Natural killer cell treated with Interleukin-12 subunit alpha and Interleukin-12 subunit beta and Interleukin-15 and Interleukin-18, amount 100 ng/mL, for 72 hours (primary cell): ENCODE measurements at regions not wholly inside any gene's neighbourhood (a gene's known extent, or its start where the extent isn't known, plus 50 kb on each side); places are given as distances from the start of the nearest gene placed in this dataset.

Experiments used
- ATAC-seq, 2 donors: fragments of 150-1000 bp; cut with Tn5 transposase in 1 of 2; sonication (Bioruptor Pico), chemical (Tn5 transposase) in 1 of 2; 2 replicates each; pipeline ENCODE4 v1.10.0; 2021
- DNase-seq: peaks from one replicate; pipeline ENCODE4 v3.0.0; 2022; ENCODE audit warnings: low spot score
- H3K27ac Mint-ChIP-seq, 2 donors: 1 replicate in 1 of 2; 2 replicates in 1 of 2; pipeline ENCODE4 v1.8.0; 2022; ENCODE audit warnings: mixed read lengths in 2 of 2, mild to moderate bottlenecking in 1 of 2, moderate library complexity in 1 of 2
- H3K27me3 Mint-ChIP-seq, 2 donors: 1 replicate in 1 of 2; 2 replicates in 1 of 2; pipeline ENCODE4 v1.8.0; 2022; ENCODE audit warnings: mixed read lengths in 2 of 2
- H3K36me3 Mint-ChIP-seq: one replicate; pipeline ENCODE4 v1.8.0; 2022; ENCODE audit warnings: mixed read lengths
- H3K4me1 Mint-ChIP-seq, 2 donors: 1 replicate in 1 of 2; 2 replicates in 1 of 2; pipeline ENCODE4 v1.8.0; 2022; ENCODE audit warnings: low read depth in 2 of 2, mixed read lengths in 2 of 2, mild to moderate bottlenecking in 1 of 2
- H3K4me3 Mint-ChIP-seq: one replicate; pipeline ENCODE4 v1.8.0; 2022; ENCODE audit warnings: mixed read lengths
- H3K9me3 Mint-ChIP-seq: 2 replicates; pipeline ENCODE4 v1.8.0; 2022; ENCODE audit warnings: mixed read lengths

- no peak for DNase-seq
- H3K36me3 Mint-ChIP-seq: no peaks in the 10 kb centered on the region
- H3K4me1 Mint-ChIP-seq: peaks cover 42 to 44% of the 10 kb centered on the region in 2 donors
- H3K27ac Mint-ChIP-seq: peak overlapping the region; percentile 48 to 65
- no peaks in the 10 kb centered on the region for H3K27me3 Mint-ChIP-seq
- no peak overlapping the region for H3K4me3 Mint-ChIP-seq
- no peaks in the 10 kb centered on the region for H3K9me3 Mint-ChIP-seq
- no peak for ATAC-seq
These were observed 111.2 kb upstream of the KLF6 start for GRCh38 chr10:3896161-3896560.

- peaks cover 42 to 47% of the 10 kb centered on the region in 2 donors for H3K4me1 Mint-ChIP-seq
- H3K9me3 Mint-ChIP-seq: no peaks in the 10 kb centered on the region
- DNase-seq (no peak), ATAC-seq (no peak)
- no peak overlapping the region for H3K4me3 Mint-ChIP-seq
- H3K36me3 Mint-ChIP-seq: no peaks in the 10 kb centered on the region
- H3K27me3 Mint-ChIP-seq: no peaks in the 10 kb centered on the region
- H3K27ac Mint-ChIP-seq: peak overlapping the region; percentile 48 to 96
These were observed 110.1 kb upstream of the KLF6 start for GRCh38 chr10:3895045-3895631.

GRCh38 chr10:3893901-3894563, 109.0 kb upstream of the KLF6 start:
- H3K4me1 Mint-ChIP-seq: peaks cover 42 to 43% of the 10 kb centered on the region in 2 donors
- H3K4me3 Mint-ChIP-seq: peak overlapping the region; percentile 44
- H3K27ac Mint-ChIP-seq: peak overlapping the region; percentile 84 to 96
- no peak for DNase-seq
- H3K36me3 Mint-ChIP-seq: no peaks in the 10 kb centered on the region
- H3K27me3 Mint-ChIP-seq: no peaks in the 10 kb centered on the region
- ATAC-seq: peak; percentile 48 to 77
- H3K9me3 Mint-ChIP-seq: no peaks in the 10 kb centered on the region

GRCh38 chr10:3892440-3893425, 107.7 kb upstream of the KLF6 start:
- H3K4me3 Mint-ChIP-seq: peak overlapping the region; percentile 33
- no peaks in the 10 kb centered on the region for H3K9me3 Mint-ChIP-seq
- peaks cover 44 to 51% of the 10 kb centered on the region in 2 donors for H3K4me1 Mint-ChIP-seq
- no peaks in the 10 kb centered on the region for H3K27me3 Mint-ChIP-seq
- H3K27ac Mint-ChIP-seq: peak overlapping the region; percentile 84 to 96
- peak; percentile 66 to 70 for ATAC-seq
- DNase-seq: no peak
- H3K36me3 Mint-ChIP-seq: no peaks in the 10 kb centered on the region

- DNase-seq (no peak), ATAC-seq (no peak)
- peaks cover 51 to 55% of the 10 kb centered on the region in 2 donors for H3K4me1 Mint-ChIP-seq
- peak overlapping the region; percentile 84 to 96 for H3K27ac Mint-ChIP-seq
- H3K27me3 Mint-ChIP-seq: no peaks in the 10 kb centered on the region
- H3K9me3 Mint-ChIP-seq: no peaks in the 10 kb centered on the region
- no peaks in the 10 kb centered on the region for H3K36me3 Mint-ChIP-seq
- H3K4me3 Mint-ChIP-seq: no peak overlapping the region
These were observed 106.4 kb upstream of the KLF6 start for GRCh38 chr10:3891396-3891795.

GRCh38 chr10:3890602-3891352, 105.8 kb upstream of the KLF6 start:
- no peak overlapping the region for H3K4me3 Mint-ChIP-seq
- DNase-seq (no peak), ATAC-seq (no peak)
- H3K4me1 Mint-ChIP-seq: peaks cover 53 to 56% of the 10 kb centered on the region in 2 donors
- no peaks in the 10 kb centered on the region for H3K9me3 Mint-ChIP-seq
- H3K27ac Mint-ChIP-seq: peak overlapping the region; percentile 84 to 96
- H3K27me3 Mint-ChIP-seq: no peaks in the 10 kb centered on the region
- H3K36me3 Mint-ChIP-seq: no peaks in the 10 kb centered on the region

GRCh38 chr10:3889961-3890522, 105.0 kb upstream of the KLF6 start:
- no peak overlapping the region for H3K4me3 Mint-ChIP-seq
- H3K27ac Mint-ChIP-seq: peak overlapping the region; percentile 60 to 84
- peaks cover 53% of the 10 kb centered on the region in 2 donors for H3K4me1 Mint-ChIP-seq
- H3K9me3 Mint-ChIP-seq: no peaks in the 10 kb centered on the region
- DNase-seq: no peak
- no peak for ATAC-seq
- H3K36me3 Mint-ChIP-seq: no peaks in the 10 kb centered on the region
- no peaks in the 10 kb centered on the region for H3K27me3 Mint-ChIP-seq

GRCh38 chr10:3887885-3888476, 103.0 kb upstream of the KLF6 start:
- H3K27ac Mint-ChIP-seq: peak overlapping the region; percentile 87 to 90
- H3K9me3 Mint-ChIP-seq: no peaks in the 10 kb centered on the region
- peak; percentile 89 to 93 for ATAC-seq
- DNase-seq: peak; percentile 71
- H3K4me1 Mint-ChIP-seq: peaks cover 44 to 45% of the 10 kb centered on the region in 2 donors
- H3K27me3 Mint-ChIP-seq: peaks cover 0 to 3% of the 10 kb centered on the region in 2 donors
- no peaks in the 10 kb centered on the region for H3K36me3 Mint-ChIP-seq
- H3K4me3 Mint-ChIP-seq: peak overlapping the region; percentile 71

GRCh38 chr10:3887404-3887803, 102.4 kb upstream of the KLF6 start:
- Mint-ChIP-seq H3K4me1 (peaks cover 40 to 42% of the 10 kb centered on the region in 2 donors), H3K4me3 (peak overlapping the region; percentile 71), H3K27me3 (peaks cover 0 to 3% of the 10 kb centered on the region in 2 donors), H3K27ac (peak overlapping the region; percentile 87 to 90), H3K9me3 (no peaks in the 10 kb centered on the region), H3K36me3 (no peaks in the 10 kb centered on the region)
- peak in 1 of 2 donors; percentile 22 for ATAC-seq
- no peak for DNase-seq

GRCh38 chr10:3886641-3887251, 101.7 kb upstream of the KLF6 start:
- H3K36me3 Mint-ChIP-seq: peaks cover 4% of the 10 kb centered on the region
- H3K4me1 Mint-ChIP-seq: peaks cover 37 to 39% of the 10 kb centered on the region in 2 donors
- no peak for DNase-seq
- peak overlapping the region; percentile 87 to 90 for H3K27ac Mint-ChIP-seq
- no peak for ATAC-seq
- peaks cover 0 to 3% of the 10 kb centered on the region in 2 donors for H3K27me3 Mint-ChIP-seq
- peaks cover 5% of the 10 kb centered on the region for H3K9me3 Mint-ChIP-seq
- H3K4me3 Mint-ChIP-seq: peak overlapping the region; percentile 71

GRCh38 chr10:3886191-3886590, 101.2 kb upstream of the KLF6 start:
- H3K4me1 Mint-ChIP-seq: peaks cover 35 to 42% of the 10 kb centered on the region in 2 donors
- DNase-seq (no peak), ATAC-seq (no peak)
- no peak overlapping the region for H3K4me3 Mint-ChIP-seq
- peaks cover 8% of the 10 kb centered on the region for H3K9me3 Mint-ChIP-seq
- H3K27ac Mint-ChIP-seq: peak overlapping the region; percentile 87 to 90
- H3K36me3 Mint-ChIP-seq: peaks cover 7% of the 10 kb centered on the region
- H3K27me3 Mint-ChIP-seq: peaks cover 0 to 3% of the 10 kb centered on the region in 2 donors

- H3K36me3 Mint-ChIP-seq: peaks cover 7% of the 10 kb centered on the region
- ATAC-seq (no peak), DNase-seq (no peak)
- peak overlapping the region in 1 of 2 donors; percentile 15 for H3K27ac Mint-ChIP-seq
- H3K9me3 Mint-ChIP-seq: peaks cover 8% of the 10 kb centered on the region
- peaks cover 0 to 3% of the 10 kb centered on the region in 2 donors for H3K27me3 Mint-ChIP-seq
- peaks cover 35 to 40% of the 10 kb centered on the region in 2 donors for H3K4me1 Mint-ChIP-seq
- no peak overlapping the region for H3K4me3 Mint-ChIP-seq
These were observed 97.8 kb upstream of the KLF6 start for GRCh38 chr10:3882855-3883254.
